HG03342 (cell line): ENCODE measurements at regions not wholly inside any gene's neighbourhood (a gene's known extent, or its start where the extent isn't known, plus 50 kb on each side); places are given as distances from the start of the nearest gene placed in this dataset.

ENCODE experiments used
- ATAC-seq: cut with Tn5 transposase; IDR thresholded peaks from one replicate; pipeline ENCODE4 v1.9.1; 2021; ENCODE audit warnings: mild to moderate bottlenecking, moderate library complexity; ENCODE audit not compliant: unreplicated experiment

DNA sequence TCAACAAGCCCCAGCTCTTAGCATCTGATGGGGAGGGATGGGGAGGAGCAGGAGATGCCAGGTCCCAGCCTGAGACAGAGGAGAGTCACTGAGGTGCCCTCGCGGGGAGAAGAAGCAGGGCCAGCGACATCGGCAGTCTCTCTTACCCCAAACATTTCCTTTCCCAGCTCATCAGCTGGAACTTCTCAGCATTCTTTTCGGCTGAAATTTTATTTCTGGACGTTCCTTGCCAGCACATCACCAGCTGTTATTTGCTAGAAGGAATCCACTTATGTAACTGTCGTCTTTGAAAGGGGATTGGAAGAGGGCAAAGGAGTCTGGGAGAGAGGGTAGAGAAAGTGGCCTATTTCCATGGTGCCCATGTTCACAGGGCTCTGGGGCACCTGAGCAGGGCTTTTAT, 101.0 kb upstream of the SHH start:
- ATAC-seq, result no peak

- no peak for ATAC-seq
Observed at GRCh38 chr7:155911471-155912105, 99.3 kb upstream of the SHH start.

GRCh38 chr7:155908385-155908784, 96.1 kb upstream of the SHH start:
- no peak for ATAC-seq

DNA sequence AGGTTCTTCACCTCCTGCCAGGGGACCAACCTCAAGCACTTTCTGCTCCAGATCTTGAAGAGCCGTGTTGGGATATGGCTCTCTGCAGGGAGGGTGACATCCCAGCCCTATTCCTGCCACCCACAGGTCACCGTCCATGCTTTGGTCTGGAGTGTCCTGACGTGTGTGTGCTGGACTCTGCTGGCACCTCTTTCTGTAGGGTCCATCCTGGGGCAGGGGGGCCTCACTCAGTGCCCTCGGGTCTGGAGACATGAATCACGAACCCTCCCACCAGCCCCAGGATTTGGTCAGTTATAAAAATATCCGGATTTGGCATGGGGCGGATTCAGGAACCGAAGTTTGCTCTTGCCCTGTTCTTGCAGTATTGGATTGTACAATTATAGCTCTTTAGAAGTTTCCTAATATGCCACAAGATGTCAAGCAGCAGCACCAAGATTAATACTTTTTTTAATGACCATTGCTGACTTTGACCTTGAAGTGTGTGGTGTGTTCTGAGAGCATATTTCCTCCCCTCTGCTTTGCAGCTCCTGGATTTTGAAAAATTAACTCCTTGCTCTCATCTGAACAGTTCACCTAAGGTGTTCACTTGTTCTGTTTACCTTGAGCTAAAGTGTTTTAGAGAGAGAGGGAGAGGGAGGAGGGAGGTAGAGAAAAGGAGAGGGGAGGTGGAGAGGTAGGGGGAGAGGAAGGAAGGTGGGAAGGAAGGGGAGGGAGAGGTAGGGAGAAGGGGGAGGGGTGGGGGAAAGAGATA, 95.4 kb upstream of the SHH start:
- no peak for ATAC-seq

- no peak for ATAC-seq
Observed at GRCh38 chr7:155901176-155901575, 88.9 kb upstream of the SHH start.

DNA sequence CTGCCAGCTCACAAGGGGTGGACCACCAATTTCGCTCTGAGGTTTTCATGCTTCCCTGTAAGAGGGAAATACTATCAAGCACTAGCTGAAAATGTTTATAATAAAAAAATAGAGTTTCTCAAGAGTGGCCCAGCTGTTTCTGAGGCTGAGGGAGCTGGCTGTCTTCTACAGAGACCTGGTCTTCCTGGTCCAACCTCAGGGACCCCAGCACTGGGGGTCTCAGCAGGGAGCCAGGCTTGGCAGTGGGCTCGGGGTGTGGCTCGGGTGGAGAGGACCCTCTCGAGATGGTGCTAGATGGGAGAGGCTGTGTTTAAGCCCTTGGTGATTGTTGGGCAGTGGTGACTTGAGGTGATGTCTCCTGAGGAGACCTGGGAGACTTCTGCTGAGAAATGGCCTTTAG, 87.3 kb upstream of the SHH start:
- no peak for ATAC-seq

- no peak for ATAC-seq
Observed at GRCh38 chr7:155897758-155898386, 85.6 kb upstream of the SHH start.

DNA sequence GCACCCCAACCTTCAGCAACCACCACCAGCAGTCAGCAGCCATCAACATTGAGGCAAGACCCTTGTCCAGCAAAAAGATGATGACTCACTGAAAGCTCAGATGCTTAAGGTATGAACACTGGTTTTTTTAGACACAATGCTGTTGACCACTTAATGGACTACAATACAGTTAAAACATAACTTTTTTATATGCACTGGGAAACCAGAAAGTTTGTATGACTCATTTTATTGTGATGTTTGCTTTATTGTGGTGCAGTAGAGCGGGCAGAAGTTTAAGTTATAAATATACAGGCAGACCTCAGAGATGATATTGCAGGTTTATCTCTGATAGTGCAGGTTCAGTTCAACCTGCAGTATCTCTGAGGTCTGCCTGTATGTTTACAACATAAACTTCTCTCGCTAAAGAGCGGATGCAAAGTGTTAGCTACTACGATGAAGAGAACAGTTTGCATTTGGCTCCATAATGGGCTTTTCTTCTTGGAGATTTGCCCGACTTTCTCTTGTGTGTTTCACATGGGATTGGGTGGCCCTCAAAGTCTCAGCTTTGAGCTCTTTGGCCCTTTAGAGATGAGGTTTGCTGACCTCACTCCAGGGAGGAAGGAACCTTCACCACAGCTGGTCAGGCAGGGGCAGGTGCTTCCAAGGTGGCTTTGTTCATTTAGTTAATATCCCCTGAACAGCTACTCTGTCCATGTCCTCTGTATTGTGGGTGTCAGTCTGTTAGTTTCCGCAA, 84.4 kb upstream of the SHH start:
- ATAC-seq, result no peak

GRCh38 chr7:155893664-155894063, 81.4 kb upstream of the SHH start:
- no peak for ATAC-seq

- no peak for ATAC-seq
Observed at GRCh38 chr7:155893176-155893575, 80.9 kb upstream of the SHH start.

- no peak for ATAC-seq
Observed at GRCh38 chr7:155889636-155890511, 77.6 kb upstream of the SHH start.

DNA sequence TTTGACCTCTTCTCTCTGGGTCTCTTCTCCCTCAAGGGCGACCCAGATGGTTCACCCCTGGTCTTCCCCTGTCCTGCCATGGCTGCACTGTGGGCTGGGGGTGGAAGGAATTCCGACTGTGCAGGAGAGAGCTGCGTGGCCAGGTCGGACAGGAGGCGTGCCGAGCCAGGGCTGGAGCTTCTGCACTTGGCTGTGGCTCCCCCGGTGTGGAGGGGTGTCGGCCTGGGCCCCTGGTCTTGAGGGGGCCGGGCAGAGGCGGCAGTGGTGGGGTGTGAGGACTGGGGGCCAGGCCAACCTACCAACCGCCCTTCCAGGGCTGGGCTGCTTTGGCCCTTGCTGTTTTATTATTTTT, 74.9 kb upstream of the SHH start:
- ATAC-seq, result no peak

GRCh38 chr7:155886391-155887173, 74.3 kb upstream of the SHH start:
- no peak for ATAC-seq

GRCh38 chr7:155885167-155886155, 73.2 kb upstream of the SHH start:
- ATAC-seq, result no peak

- no peak for ATAC-seq
Observed at GRCh38 chr7:155884225-155885166, 72.2 kb upstream of the SHH start.

DNA sequence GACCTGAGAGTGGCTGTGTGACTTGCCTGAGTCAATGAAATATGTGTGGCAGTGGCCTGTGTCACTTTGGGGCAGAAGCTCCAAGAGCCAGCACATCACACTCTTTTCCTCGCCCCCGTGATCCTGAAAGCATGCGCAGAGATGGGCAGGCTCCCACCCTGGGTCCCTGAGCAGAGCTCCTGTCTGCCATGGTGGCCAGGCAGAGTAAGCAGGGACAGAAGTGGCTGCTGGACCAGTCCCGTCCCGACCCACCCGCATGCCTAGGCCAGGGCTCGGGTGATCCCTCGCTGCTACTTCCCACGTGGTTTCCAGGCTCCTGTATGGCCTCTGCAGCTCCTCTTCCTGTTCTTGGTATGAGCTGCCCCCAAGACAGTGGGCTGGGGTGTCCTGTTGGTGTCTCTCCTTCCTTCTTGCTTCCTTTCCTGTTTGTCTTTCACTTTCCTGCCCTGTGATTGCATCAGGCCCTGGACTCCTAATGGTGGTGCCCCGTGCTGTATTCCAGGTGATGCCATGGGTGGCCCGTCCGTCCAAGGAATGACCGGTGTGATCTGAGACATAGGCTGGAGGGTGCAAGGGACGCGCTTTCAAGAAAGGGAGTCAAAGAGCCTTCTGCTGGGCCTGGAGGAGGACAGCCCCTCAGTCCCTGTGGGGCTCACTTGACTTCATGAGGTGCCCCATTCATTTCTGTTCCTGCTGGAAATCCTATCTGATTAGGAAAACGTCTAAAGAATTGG, 71.4 kb upstream of the SHH start:
- ATAC-seq, result no peak

DNA sequence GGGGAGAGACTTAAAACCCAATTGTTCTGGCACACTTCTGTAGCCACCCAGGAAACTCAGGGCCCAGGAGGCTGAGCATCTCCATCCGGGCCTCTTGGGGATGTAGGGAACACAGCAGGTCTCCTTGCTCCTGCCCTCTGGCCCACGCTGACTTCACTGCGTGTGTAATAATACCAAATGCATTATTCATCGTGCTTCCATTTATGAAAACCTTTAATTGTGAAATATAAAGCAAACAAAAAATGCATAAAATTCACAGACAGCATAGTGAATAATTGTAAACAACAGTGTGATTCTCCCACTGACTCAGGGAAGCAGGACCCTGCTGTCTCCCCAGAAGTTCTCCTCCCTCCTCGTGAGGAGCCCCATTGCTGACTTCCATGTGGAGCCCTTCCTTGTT, 70.3 kb upstream of the SHH start:
- ATAC-seq, result no peak
